ENCODE measurements at regions not wholly inside any gene's neighbourhood (a gene's known extent, or its start where the extent isn't known, plus 50 kb on each side); places are given as distances from the start of the nearest gene placed in this dataset.
"Not testable (repeated sequence)": the region's sequence is repeated elsewhere in the genome, so short reads cannot be mapped to it uniquely, and the experiment has no call there.

GRCh38 chr9:73445384-73445783 is 293.7 kb downstream of the ANXA1 start:
- not testable (repeated sequence) for TF ChIP-seq POLR2AphosphoS5 (IDR thresholded peaks at IDR 0.05; ENCODE audit: borderline replicate concordance, low read depth, low read length); EZH2 (IDR thresholded peaks at IDR 0.05); FOXP2 (optimal IDR thresholded peaks at IDR 0.05; ENCODE audit: control extremely low read depth, extremely low read length, insufficient read depth)
